ENCODE measurements at regions not wholly inside any gene's neighbourhood (a gene's known extent, or its start where the extent isn't known, plus 50 kb on each side); places are given as distances from the start of the nearest gene placed in this dataset.

- no peak for TF ChIP-seq CTCF (IDR thresholded peaks at IDR 0.05; ENCODE audit: insufficient read depth, missing control alignments)
- FAIRE-seq (no peak), DNase-seq (ENCODE audit: insufficient read length, low spot score) (no peak)
These were observed 59.1 kb upstream of the FRMD4B start for GRCh38 chr3:69445024-69445423.

GRCh38 chr3:69443457-69443920 is 57.6 kb upstream of the FRMD4B start:
- no peak for FAIRE-seq
- no peak for TF ChIP-seq CTCF (IDR thresholded peaks at IDR 0.05; ENCODE audit: insufficient read depth, missing control alignments)
- DNase-seq (ENCODE audit: insufficient read length, low spot score), result no peak

- no peak for TF ChIP-seq CTCF (IDR thresholded peaks at IDR 0.05; ENCODE audit: insufficient read depth, missing control alignments)
- DNase-seq (ENCODE audit: insufficient read length, low spot score) (no peak), FAIRE-seq (no peak)
These were observed 57.0 kb upstream of the FRMD4B start for GRCh38 chr3:69442771-69443311.

GRCh38 chr3:69441732-69442131 is 55.8 kb upstream of the FRMD4B start:
- no peak for TF ChIP-seq CTCF (IDR thresholded peaks at IDR 0.05; ENCODE audit: insufficient read depth, missing control alignments)
- FAIRE-seq, result no peak
- no peak for DNase-seq (ENCODE audit: insufficient read length, low spot score)

- no peak for TF ChIP-seq CTCF (IDR thresholded peaks at IDR 0.05; ENCODE audit: insufficient read depth, missing control alignments)
- no peak for DNase-seq (ENCODE audit: insufficient read length, low spot score)
- no peak for FAIRE-seq
These were observed 55.2 kb upstream of the FRMD4B start for GRCh38 chr3:69441040-69441439.

- peak; percentile 21 for FAIRE-seq
- TF ChIP-seq CTCF (IDR thresholded peaks at IDR 0.05; ENCODE audit: insufficient read depth, missing control alignments), result peak; percentile 55
- no peak for DNase-seq (ENCODE audit: insufficient read length, low spot score)
These were observed 53.9 kb upstream of the FRMD4B start for GRCh38 chr3:69439643-69440270.

- FAIRE-seq (no peak), DNase-seq (ENCODE audit: insufficient read length, low spot score) (no peak)
- no peak for TF ChIP-seq CTCF (IDR thresholded peaks at IDR 0.05; ENCODE audit: insufficient read depth, missing control alignments)
These were observed 52.6 kb upstream of the FRMD4B start for GRCh38 chr3:69438476-69438875.

Data from D721Med (cell line).